Panc1 (cell line): ENCODE measurements at regions not wholly inside any gene's neighbourhood (a gene's known extent, or its start where the extent isn't known, plus 50 kb on each side); places are given as distances from the start of the nearest gene placed in this dataset.

ENCODE experiments used
- SIN3A ChIP-seq: IDR thresholded peaks from 2 replicates; pipeline ENCODE4 v1.6.1; 2012; ENCODE audit warnings: low read depth, mild to moderate bottlenecking, low read length, moderate library complexity, borderline replicate concordance; ENCODE audit not compliant: insufficient read depth
- TCF7L2 ChIP-seq: IDR thresholded peaks from 2 replicates; pipeline ENCODE4 v1.6.1; 2011; ENCODE audit warnings: mild to moderate bottlenecking, low read depth, low read length, inconsistent platforms
- TF ChIP-seq, protein P1 (sequence below): fragments of 450-650 bp; IDR thresholded peaks from 2 replicates; pipeline ENCODE4 v1.5.1; 2017; ENCODE audit warnings: mild to moderate bottlenecking

- TF ChIP-seq SIN3A (no peak), TCF7L2 (no peak)
- TF ChIP-seq, protein P1, sequence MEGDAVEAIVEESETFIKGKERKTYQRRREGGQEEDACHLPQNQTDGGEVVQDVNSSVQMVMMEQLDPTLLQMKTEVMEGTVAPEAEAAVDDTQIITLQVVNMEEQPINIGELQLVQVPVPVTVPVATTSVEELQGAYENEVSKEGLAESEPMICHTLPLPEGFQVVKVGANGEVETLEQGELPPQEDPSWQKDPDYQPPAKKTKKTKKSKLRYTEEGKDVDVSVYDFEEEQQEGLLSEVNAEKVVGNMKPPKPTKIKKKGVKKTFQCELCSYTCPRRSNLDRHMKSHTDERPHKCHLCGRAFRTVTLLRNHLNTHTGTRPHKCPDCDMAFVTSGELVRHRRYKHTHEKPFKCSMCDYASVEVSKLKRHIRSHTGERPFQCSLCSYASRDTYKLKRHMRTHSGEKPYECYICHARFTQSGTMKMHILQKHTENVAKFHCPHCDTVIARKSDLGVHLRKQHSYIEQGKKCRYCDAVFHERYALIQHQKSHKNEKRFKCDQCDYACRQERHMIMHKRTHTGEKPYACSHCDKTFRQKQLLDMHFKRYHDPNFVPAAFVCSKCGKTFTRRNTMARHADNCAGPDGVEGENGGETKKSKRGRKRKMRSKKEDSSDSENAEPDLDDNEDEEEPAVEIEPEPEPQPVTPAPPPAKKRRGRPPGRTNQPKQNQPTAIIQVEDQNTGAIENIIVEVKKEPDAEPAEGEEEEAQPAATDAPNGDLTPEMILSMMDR, result no peak
Observed at GRCh38 chr1:147391114-147391513, 148.6 kb downstream of the CHD1L start.
